CD4-positive, alpha-beta T cell (primary cell): ENCODE measurements at regions not wholly inside any gene's neighbourhood (a gene's known extent, or its start where the extent isn't known, plus 50 kb on each side); places are given as distances from the start of the nearest gene placed in this dataset.
"Not testable (repeated sequence)": the region's sequence is repeated elsewhere in the genome, so short reads cannot be mapped to it uniquely, and the experiment has no call there.

Source experiments
- ATAC-seq: fragments of 200-7000 bp; cut with Tn5 transposase; one replicate; pipeline ENCODE4 v1.10.0; 2022; ENCODE audit warnings: mild to moderate bottlenecking; ENCODE audit not compliant: poor library complexity
- CTCF ChIA-PET: fragments of 350-600 bp; sonication (Branson Sonifier 250); formaldehyde crosslinking; loops from one replicate; lab custom pipeline; 2021; ENCODE audit warnings: antibody characterized with exemption, inconsistent platforms; lab: Charles Lee
- POLR2A ChIA-PET: fragments of 350-600 bp; sonication (Branson Sonifier 250); formaldehyde crosslinking; loops from one replicate; lab custom pipeline; 2021; ENCODE audit warnings: antibody characterized with exemption, inconsistent platforms; lab: Charles Lee
- DNase-seq, 14 experiments: peaks; one replicate each; pipeline ENCODE4 v3.0.0-alpha.2; 2013 to 2020; ENCODE audit warnings: mixed read lengths in 2 of 14
- H3K27ac ChIP-seq, 2 donors: one replicate each; pipeline versions ENCODE4 v1.5.1 to v1.7.0; 2013; ENCODE audit warnings: low read length in 2 of 2, low read depth in 1 of 2, mild to moderate bottlenecking in 1 of 2
- H3K27me3 ChIP-seq, 2 experiments: 1 replicate in 1 of 2; 2 replicates in 1 of 2; pipeline versions ENCODE4 v1.6.1 to v1.7.0; 2013; ENCODE audit warnings: low read length in 2 of 2, control low read depth in 1 of 2, mild to moderate bottlenecking in 1 of 2, moderate library complexity in 1 of 2; ENCODE audit not compliant: insufficient read depth in 2 of 2, control insufficient read depth in 1 of 2
- H3K36me3 ChIP-seq: one replicate; pipeline ENCODE4 v1.6.1; 2013; ENCODE audit warnings: low read length, control low read depth; ENCODE audit not compliant: insufficient read depth
- H3K4me1 ChIP-seq: one replicate; pipeline ENCODE4 v1.6.1; 2013; ENCODE audit warnings: low read length, control low read depth; ENCODE audit not compliant: insufficient read depth
- H3K4me3 ChIP-seq: one replicate; pipeline ENCODE4 v1.5.1; 2013; ENCODE audit warnings: mild to moderate bottlenecking, low read length, moderate library complexity
- H3K9me3 ChIP-seq, 2 experiments: 1 replicate in 1 of 2; 2 replicates in 1 of 2; pipeline versions ENCODE4 v1.6.1 to v1.7.0; 2013; ENCODE audit warnings: low read length in 2 of 2, mild to moderate bottlenecking in 2 of 2, control low read depth in 1 of 2, moderate library complexity in 1 of 2; ENCODE audit not compliant: control insufficient read depth in 1 of 2, insufficient read depth in 1 of 2
- H3K27ac Mint-ChIP-seq: one replicate; pipeline ENCODE4 v1.8.0; 2020; ENCODE audit warnings: mixed read lengths
- H3K27me3 Mint-ChIP-seq: one replicate; pipeline ENCODE4 v1.8.0; 2021; ENCODE audit warnings: mixed read lengths
- H3K36me3 Mint-ChIP-seq: one replicate; pipeline ENCODE4 v1.8.0; 2021; ENCODE audit warnings: low read depth, mixed read lengths
- H3K4me1 Mint-ChIP-seq: one replicate; pipeline ENCODE4 v1.8.0; 2021; ENCODE audit warnings: low read depth, mixed read lengths
- H3K4me3 Mint-ChIP-seq: one replicate; pipeline ENCODE4 v1.8.0; 2020; ENCODE audit warnings: mild to moderate bottlenecking, mixed read lengths
- H3K9me3 Mint-ChIP-seq: one replicate; pipeline ENCODE4 v1.8.0; 2020; ENCODE audit warnings: mixed read lengths
- intact Hi-C, 2 experiments: fragments of 100-400 bp; cut with DNase I in 1 of 2; cut with micrococcal nuclease in 1 of 2; formaldehyde crosslinking; loops; one replicate each; pipeline versions ENCODE4 v1.15.1 to v1.9.0; 2023 to 2025; cut with DNase I, micrococcal nuclease
- TF ChIP-seq, protein P1 (sequence below): fragments of 200-600 bp; IDR thresholded peaks from one replicate; pipeline ENCODE4 v1.8.0; 2022; ENCODE audit warnings: antibody characterized with exemption, mild to moderate bottlenecking

DNA sequence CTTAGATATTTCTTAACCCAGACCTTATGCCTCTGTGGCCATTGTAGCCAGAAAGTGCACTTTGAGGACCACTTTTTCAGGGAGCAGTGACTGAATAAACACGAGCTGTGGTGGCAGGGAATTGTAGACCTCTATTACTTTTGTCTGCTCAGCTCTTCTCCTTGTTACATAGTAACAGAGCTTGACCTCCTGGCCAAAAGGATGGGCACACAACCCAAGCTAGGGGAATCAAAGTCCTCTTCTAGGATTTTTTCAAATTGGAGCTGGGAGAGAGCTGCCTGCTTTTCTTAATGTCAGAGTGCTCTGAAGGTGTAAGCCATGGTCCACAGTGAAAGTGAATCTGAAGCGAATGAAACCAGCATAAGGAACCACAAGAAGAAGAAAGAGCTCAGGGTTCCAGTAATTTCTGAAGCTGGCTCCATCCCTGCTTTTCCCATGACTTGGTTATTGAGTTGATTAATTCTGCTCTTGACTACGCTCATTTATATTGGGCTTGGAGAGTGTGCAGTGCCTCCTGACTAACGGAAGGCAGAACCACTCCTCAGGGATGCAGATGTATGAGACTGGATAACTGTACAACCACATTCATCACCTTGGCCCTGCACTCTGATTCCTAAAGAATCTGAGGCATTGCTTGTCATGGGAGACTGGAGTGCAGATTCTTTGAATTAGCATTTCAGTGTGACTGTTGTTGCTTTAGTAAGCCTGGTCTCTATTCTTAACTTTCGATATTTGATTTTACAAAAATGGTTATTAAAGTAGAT lies 60.9 kb downstream of the TLNRD1 start:
- Mint-ChIP-seq H3K27ac (no peak overlapping the region), H3K27me3 (no peaks in the 10 kb centered on the region), H3K4me1 (no peaks in the 10 kb centered on the region), H3K36me3 (no peaks in the 10 kb centered on the region), H3K4me3 (no peak overlapping the region), H3K9me3 (no peaks in the 10 kb centered on the region)
- ATAC-seq (no peak), DNase-seq (no peak)
- no peak overlapping the region for H3K27ac ChIP-seq
- POLR2A ChIA-PET: no interaction called here
- TF ChIP-seq, protein P1, sequence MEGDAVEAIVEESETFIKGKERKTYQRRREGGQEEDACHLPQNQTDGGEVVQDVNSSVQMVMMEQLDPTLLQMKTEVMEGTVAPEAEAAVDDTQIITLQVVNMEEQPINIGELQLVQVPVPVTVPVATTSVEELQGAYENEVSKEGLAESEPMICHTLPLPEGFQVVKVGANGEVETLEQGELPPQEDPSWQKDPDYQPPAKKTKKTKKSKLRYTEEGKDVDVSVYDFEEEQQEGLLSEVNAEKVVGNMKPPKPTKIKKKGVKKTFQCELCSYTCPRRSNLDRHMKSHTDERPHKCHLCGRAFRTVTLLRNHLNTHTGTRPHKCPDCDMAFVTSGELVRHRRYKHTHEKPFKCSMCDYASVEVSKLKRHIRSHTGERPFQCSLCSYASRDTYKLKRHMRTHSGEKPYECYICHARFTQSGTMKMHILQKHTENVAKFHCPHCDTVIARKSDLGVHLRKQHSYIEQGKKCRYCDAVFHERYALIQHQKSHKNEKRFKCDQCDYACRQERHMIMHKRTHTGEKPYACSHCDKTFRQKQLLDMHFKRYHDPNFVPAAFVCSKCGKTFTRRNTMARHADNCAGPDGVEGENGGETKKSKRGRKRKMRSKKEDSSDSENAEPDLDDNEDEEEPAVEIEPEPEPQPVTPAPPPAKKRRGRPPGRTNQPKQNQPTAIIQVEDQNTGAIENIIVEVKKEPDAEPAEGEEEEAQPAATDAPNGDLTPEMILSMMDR: no peak
- H3K4me1 ChIP-seq: no peaks in the 10 kb centered on the region
- no peak overlapping the region for H3K4me3 ChIP-seq
- H3K9me3 ChIP-seq: no peaks in the 10 kb centered on the region
- intact Hi-C loops: no loop called here
- H3K36me3 ChIP-seq: no peaks in the 10 kb centered on the region
- no peaks in the 10 kb centered on the region for H3K27me3 ChIP-seq
- CTCF ChIA-PET: interaction anchor here (1.0 kb wide), 1 partner anchor 11 kb away, joined by 3 read pairs; no protein-coding TSS in a partner anchor

DNA sequence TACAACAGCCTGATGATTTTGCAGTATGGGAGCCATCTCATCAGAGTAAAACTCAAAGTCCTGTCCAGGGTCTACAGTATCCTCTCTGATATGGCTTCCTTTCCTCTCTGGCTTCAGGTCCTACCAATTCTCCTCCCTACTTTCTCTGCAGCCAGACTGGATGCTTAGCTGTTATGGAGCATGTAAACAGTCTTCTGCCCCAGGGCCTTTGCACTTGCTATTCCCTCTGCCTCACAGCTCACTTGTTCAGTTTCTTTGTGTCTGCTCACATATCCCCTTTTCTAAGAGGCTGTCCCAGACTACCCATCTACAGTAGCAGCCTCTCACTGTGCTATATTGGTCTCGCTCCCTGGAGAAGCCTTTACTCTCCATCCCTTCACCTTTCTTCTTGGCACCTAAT lies 62.2 kb downstream of the TLNRD1 start:
- no peak for ATAC-seq
- no peaks in the 10 kb centered on the region for H3K9me3 ChIP-seq
- no peak overlapping the region for H3K27ac ChIP-seq
- Mint-ChIP-seq H3K27ac (no peak overlapping the region), H3K27me3 (no peaks in the 10 kb centered on the region), H3K9me3 (no peaks in the 10 kb centered on the region), H3K36me3 (no peaks in the 10 kb centered on the region), H3K4me1 (no peaks in the 10 kb centered on the region), H3K4me3 (no peak overlapping the region)
- POLR2A ChIA-PET: no interaction called here
- TF ChIP-seq, protein P1: no peak
- no peak for DNase-seq
- H3K36me3 ChIP-seq: no peaks in the 10 kb centered on the region
- H3K4me1 ChIP-seq: no peaks in the 10 kb centered on the region
- CTCF ChIA-PET: no interaction called here
- H3K27me3 ChIP-seq: no peaks in the 10 kb centered on the region
- no peak overlapping the region for H3K4me3 ChIP-seq
- intact Hi-C loops: no loop called here

DNA sequence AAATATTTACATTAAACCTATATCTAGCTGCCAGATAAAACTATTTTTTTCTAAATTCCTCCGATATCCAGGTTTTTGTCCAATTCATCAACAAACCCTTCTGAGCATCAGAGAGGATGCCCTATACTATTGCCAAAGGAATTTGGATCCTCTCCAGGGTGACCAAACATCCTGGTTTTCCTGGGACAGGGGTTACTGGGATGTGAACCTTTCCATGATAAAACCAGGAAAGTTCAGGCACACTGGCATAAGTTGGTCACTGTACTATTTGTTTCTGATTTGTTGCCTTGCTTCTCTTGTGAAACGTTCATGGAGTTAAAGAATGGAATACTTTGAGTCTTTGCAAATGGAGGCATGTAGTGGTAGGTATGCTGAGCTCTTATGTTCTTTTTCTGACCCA lies 63.5 kb downstream of the TLNRD1 start:
- ChIA-PET POLR2A (no interaction called here), CTCF (no interaction called here)
- Mint-ChIP-seq H3K27ac (no peak overlapping the region), H3K4me1 (no peaks in the 10 kb centered on the region), H3K4me3 (no peak overlapping the region), H3K9me3 (no peaks in the 10 kb centered on the region), H3K27me3 (no peaks in the 10 kb centered on the region), H3K36me3 (no peaks in the 10 kb centered on the region)
- TF ChIP-seq, protein P1: no peak
- Histone ChIP-seq H3K4me1 (no peaks in the 10 kb centered on the region), H3K9me3 (no peaks in the 10 kb centered on the region), H3K27ac (no peak overlapping the region), H3K27me3 (no peaks in the 10 kb centered on the region), H3K4me3 (no peak overlapping the region), H3K36me3 (no peaks in the 10 kb centered on the region)
- intact Hi-C loops: no loop called here
- no peak for ATAC-seq
- DNase-seq: no peak

DNA sequence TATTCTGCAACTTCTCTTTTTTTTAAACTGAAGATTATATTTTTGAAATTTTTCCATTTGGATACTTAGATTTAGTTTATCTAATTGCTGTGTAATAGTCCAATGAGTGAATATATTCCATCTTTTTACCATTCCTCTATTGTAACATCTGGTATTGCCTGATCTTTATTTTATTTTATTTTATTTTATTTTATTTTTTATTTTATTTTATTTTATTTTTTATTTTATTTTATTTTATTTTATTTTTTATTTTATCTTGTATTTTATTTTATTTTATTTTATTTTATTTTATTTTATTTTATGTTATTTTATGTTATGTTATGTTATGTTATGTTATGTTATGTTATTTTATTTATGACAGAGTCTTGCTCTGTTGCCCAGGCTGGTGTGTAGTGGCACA lies 66.5 kb upstream of the CFAP161 start:
- H3K36me3 ChIP-seq, POLR2A ChIA-PET, ATAC-seq: not testable (repeated sequence)

More for the DNA sequence above, 66.5 kb upstream of the CFAP161 start:
- H3K9me3 Mint-ChIP-seq, CTCF ChIA-PET, intact Hi-C loops, H3K27me3 Mint-ChIP-seq, H3K9me3 ChIP-seq, H3K4me3 Mint-ChIP-seq, DNase-seq, H3K4me1 ChIP-seq, H3K27me3 ChIP-seq, H3K27ac ChIP-seq, H3K4me1 Mint-ChIP-seq, H3K36me3 Mint-ChIP-seq, H3K27ac Mint-ChIP-seq, H3K4me3 ChIP-seq: not testable (repeated sequence)
